Left cardiac atrium (tissue), 4 donors: ENCODE measurements at regions not wholly inside any gene's neighbourhood (a gene's known extent, or its start where the extent isn't known, plus 50 kb on each side); places are given as distances from the start of the nearest gene placed in this dataset.
A peak's percentile ranks its signal among the peaks of the same experiment; 100 is the strongest.

Experiments
- ATAC-seq, 2 donors: fragments of 200-7000 bp; cut with Tn5 transposase; one replicate each; pipeline ENCODE4 v1.9.1; 2020; ENCODE audit warnings: mild to moderate bottlenecking in 2 of 2, moderate library complexity in 2 of 2
- DNase-seq: peaks from one replicate; pipeline ENCODE4 v3.0.0-alpha.2; 2020
- intact Hi-C, 2 donors: fragments of 100-400 bp; cut with DNase I; formaldehyde crosslinking; loops; one replicate each; pipeline versions ENCODE4 v1.14.1 to v1.15.1; 2022 to 2023
- donor health status: DM: no; HTN: yes; CAD: no.
- donor health status: DM: no; HTN: yes; CAD: no; lungs with severe emphysema.
- donor health status: DM: yes; HTN: yes; CAD: no.
- donor health status: Dilated cardiomyopathy.

DNA sequence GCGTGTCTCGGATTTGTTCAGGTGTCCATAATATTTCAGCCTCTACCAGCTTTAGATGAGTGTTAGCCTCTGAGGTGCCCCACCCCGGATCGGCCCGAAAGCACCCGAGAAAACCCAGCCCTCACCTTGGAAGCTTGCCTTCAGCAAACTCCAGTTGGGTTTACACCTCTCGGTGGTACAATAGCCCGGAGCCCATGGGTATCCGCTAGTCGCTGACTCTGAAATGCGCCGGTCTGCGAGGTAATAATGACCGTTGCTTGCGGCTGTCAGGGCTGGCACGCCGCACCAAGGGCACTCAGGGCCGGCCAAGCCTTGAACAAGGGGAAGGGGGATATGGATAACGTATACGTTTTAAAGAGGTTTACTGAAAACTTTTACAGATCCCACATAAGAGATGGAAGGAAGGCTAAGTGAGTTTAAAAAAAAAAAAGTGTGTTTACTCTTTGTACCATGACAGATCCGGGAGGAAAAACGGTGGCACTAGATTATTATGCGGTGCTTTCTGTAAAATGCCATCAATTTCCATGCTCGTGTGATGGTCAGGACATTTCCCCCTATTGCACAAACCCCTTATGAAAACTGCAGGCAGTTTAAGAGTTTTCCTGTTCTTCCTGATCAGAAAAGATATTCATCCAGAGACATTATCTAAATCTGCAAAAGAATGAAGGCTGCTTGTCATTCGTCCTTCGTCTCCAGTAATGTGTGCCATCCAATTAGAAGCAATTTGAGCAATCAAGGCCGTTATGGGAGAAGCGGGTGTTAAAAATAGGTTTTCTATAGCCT is 124.2 kb downstream of the TMEM161B start:
- intact Hi-C loops = loop anchor here (5.0 to 10.0 kb wide), 2 partner anchors 530 to 538 kb away; no protein-coding TSS in a partner anchor
- no peak for ATAC-seq
- no peak for DNase-seq

DNA sequence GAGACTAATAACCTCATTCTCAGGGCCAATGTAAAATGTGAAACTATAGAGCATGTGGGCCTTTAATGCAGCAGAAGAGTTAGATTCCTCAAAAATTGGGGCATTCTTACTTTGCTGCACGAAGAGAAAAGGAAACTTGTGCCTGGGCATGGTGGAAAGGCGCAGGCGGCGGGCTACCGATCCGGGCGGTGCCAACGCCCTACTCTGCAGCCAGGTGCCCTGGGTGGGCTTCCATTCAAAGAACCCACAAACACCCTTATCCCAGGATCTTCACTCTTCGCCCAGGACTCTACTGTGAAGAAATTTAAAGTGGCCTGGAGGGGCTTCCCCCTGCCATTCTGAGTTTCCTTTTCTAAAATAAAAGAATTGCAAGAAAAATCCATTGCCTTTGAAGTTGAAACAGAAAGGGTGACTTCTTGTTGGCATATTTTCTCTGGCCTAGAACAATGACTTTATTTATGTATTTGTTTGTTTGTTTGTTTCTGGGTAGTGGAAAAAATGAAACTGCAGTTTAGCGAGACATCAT is 124.9 kb downstream of the TMEM161B start:
- intact Hi-C loops = loop anchor here (5.0 to 10.0 kb wide), 2 partner anchors 531 to 539 kb away; no protein-coding TSS in a partner anchor
- no peak for DNase-seq
- no peak for ATAC-seq

DNA sequence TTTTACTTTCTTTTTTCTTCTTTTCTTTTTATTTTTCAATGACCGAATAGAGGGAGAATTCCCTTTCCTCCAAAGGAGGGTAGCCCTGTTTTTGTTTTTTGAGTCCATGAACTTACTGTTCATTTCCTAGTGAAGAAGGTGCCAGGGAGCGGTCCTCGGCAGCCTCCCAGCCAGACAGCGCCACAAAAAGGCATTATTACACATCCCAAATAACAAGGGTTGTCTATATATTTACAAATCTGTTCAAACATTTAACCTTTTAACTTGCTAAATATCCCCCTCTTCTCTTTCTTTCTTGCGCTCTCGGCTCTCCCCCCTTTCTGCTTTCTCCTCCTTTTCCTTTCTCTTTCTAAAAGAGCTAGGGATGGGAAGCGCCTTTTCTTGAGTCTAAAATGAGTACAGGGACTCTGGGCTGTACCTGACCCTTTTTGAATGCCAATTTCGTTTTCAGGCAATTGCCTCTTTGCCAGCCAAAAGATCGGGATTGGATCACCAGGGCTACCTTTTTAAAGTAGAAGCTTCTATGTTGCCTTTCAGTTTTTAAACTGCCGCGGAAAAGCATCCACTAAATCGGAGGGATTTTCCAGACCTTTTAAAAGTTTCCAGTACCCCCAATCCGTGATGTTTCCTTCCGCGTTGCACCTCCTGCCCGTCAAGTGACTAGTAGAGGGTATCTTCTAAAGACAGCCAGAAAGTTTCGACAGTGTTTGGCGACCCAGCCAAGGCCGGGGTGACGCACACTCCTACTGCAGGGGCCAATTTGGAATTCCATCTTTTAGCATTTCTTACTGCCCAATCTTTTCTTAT is 125.6 kb downstream of the TMEM161B start:
- DNase-seq = peak; percentile 40
- intact Hi-C loops = loop anchor here (5.0 to 10.0 kb wide), 2 partner anchors 532 to 539 kb away; no protein-coding TSS in a partner anchor
- no peak for ATAC-seq

DNA sequence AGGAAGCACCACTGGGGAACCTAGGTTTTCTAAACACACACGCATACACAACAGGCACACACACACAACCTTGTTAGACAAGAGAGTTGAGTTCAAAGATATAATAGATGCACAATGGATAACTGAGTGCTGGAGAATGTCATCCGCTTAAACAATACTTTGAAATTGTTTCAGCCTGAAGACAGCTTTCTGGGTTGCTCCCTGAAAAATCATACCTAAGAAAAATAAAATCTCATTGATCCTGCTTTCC is 126.1 kb downstream of the TMEM161B start:
- ATAC-seq = no peak
- intact Hi-C loops = loop anchor here (5.0 to 10.0 kb wide), 2 partner anchors 532 to 540 kb away; no protein-coding TSS in a partner anchor
- no peak for DNase-seq

DNA sequence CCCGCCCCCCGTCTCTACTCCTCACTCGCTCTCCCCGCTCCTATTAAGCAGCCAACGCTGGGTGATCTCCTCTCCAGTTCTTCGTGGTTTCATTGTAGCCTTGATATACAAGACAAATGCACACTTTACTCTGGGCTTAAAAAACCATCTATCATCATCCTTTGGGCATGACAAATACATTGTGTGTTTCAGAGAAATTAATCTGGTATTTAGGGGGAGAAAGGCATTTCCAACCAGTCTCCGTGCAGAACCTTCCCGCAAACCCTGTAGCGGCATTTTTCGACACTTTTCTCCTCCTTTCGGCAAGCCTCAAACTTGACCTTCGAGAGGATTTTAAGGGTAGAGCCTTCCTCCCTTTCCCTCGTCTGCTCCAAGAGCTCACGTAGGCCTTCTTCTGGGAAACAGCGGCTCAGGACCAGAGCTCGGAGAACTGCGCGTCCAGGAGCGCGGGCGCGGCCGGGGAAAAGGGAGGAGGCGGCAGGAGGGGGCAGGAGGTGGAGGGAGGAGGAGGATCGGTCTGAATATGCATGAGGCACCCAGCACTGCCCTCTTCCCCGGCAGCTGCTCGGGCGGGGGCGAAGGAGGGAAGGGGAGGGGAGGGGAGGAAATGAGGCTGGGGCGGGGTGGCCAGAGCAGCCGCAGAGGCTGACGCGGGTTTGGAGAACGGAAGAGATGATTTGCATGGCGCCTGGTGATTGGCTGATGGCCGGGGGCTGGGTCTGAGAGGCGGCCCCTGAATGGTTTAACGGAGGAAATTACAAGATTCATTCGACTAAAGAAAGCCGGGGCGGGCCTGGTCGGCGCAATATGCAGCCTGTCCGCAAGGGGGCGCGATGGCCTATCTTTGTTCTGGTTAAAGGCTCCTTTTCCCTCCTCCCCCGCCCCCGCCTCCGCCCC is 127.5 kb downstream of the TMEM161B start:
- intact Hi-C loops = loop anchor here (5.0 to 10.0 kb wide), 2 partner anchors 534 to 541 kb away; no protein-coding TSS in a partner anchor
- ATAC-seq (peak; percentile 97 to 99), DNase-seq (peak; percentile 95)

DNA sequence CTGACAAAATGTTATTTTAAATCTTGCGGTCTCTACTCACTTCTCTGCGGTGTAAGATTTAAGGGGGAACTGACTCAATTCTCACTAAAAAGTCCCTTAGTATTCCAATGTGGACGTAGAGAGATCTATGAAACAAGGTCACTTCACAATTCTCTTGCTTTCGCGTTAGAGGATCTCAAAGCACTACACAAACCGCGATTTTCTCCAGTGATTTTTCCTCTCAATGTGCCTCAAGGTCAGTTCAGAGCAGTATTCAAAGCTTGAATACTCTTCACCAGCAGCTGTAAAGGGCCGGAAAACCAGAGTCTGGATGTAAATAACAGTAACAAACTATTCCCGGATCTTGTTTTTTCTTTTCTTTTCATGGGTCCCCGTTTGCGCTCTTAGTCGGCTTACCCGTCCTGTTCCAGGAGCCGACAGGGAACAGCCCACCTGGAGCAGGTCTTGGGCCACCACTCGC is 128.2 kb downstream of the TMEM161B start:
- intact Hi-C loops = loop anchor here (5.0 to 10.0 kb wide), 2 partner anchors 534 to 542 kb away; no protein-coding TSS in a partner anchor
- no peak for ATAC-seq
- DNase-seq = no peak

DNA sequence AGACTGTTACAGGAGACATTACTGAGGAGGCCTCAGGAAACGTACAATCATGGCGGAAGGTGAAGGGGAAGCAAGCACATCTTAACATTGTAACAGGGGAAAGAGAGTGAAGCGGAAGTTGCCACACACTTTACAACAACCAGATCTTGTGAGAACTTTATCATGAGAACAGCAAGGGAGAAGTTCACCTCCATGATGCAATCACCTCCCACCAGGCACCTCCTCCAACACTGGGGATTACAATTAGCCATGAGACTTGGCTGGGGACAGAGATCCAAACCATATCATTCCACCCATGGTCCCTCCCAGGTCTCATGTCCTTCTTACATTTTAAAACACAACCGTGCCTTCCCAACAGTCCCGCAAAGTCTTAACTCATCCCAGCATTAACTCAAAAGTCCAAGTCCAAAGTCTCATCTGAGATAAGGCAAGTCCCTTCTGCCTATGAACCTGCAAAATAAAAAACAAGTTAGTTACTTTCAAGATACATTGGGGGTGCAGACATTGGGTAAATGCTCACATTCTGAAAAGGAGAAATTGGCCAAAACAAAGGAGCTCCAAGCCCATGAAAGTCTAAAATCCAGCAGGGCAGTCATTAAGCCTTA is 138.3 kb downstream of the TMEM161B start:
- intact Hi-C loops = loop anchor here in 1 of 2 donors (10.0 kb wide), 1 partner anchor 346 kb away; no protein-coding TSS in a partner anchor
- ATAC-seq (no peak), DNase-seq (no peak)

DNA sequence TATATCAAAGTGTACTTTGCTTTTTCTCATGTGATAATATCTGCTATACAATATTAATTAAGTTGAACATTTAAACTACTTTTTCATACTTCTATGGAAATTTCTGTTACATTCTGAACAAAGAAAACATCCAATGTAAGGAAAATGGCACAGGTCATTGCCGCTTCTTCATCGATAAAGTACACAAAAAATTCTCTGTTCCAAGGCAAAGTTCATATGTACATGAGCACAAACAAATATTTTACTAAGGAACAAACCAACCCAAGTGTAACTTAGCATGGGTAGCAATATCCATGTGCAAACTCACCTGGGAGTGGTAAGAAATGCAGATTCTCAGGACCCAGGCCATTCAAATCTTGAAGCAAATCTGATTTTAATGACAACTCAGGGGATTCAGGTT is 139.8 kb downstream of the TMEM161B start:
- DNase-seq (no peak), ATAC-seq (no peak)
- intact Hi-C loops = no loop called here

DNA sequence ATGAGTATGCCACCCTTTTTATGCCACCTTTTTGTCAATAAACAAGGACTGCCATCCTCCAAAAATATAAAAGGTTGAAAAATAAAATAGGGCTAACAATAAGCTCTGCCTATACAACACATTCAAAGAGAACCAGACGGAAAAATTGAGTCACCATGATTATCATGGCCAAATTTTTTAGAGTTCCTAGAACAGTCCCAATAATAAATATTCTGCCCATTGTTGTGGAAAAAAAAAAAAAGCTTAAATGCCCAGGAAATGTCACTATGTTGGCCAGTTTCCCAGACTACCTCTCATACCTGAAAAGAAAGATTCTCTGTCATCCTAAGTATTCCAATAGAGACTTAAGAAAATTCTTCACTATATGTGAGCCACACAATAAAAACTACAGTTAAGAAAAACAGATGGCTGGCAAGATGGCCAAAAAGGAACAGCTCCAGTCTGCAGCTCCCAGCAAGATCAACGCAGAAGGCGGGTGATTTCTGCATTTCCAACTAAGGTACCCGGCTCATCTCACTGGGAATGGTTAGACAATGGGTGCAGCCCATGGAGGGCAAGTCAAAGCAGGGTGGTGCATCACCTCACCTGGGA is 149.0 kb downstream of the TMEM161B start:
- no peak for ATAC-seq
- intact Hi-C loops = no loop called here
- no peak for DNase-seq

DNA sequence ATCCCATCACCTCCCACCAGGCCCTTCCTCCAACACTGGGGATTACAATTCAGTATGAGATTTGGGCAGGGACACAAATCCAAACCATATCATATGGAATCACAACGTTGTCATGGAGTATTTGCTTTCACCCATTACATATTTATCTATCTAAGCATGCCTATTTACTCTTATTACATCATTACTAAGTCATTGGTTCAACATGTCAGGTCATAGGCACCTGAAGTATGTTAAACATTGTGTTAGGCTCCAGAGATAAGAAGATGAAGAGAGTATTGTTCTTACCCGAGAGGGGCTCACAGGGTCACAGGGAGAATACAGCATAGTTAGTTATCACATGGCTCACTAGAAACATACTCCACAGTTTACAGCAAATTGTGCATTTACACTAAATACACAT is 150.5 kb downstream of the TMEM161B start:
- no peak for DNase-seq
- intact Hi-C loops = no loop called here

DNA sequence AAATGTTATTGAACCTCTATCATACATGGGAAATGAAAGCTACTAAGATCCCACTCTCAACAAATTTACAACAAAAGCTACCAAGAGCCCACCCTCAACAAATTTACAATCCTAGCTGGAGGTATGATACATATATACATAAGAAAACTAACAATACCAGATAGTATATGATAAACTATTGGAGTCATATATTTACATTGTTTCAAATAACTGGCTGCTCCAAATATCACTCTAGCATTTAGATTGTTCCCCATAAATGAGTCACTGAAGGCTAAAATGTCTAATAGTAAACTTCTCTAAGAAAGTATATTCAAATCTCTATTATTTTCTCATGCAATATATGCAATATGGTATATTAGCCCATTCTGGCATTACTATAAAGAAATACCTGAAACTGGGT is 151.1 kb downstream of the TMEM161B start:
- intact Hi-C loops = no loop called here

More for the DNA sequence above, 150.5 kb downstream of the TMEM161B start:
- ATAC-seq = no peak

DNA sequence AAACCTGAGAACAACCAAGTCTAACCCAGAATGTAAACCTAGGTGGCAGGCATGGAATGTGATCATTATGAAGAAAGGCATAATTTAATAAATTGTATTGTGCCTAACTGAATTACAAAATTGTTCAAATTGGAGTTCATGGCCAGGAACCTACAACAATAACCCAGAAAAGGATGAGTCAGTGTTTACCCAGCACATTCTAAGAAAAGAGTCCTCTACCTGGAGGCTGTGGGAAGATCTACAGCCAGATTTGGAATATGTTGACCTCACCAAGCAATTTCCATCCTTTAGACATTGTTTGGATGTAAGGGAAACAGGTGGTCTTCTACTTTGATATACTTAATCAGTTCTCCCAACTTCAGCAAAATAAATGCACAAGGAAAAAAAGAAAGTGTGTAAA is 152.2 kb downstream of the TMEM161B start:
- intact Hi-C loops = no loop called here
- no peak for ATAC-seq
- DNase-seq = no peak

More for the DNA sequence above, 151.1 kb downstream of the TMEM161B start:
- no peak for DNase-seq
- no peak for ATAC-seq

DNA sequence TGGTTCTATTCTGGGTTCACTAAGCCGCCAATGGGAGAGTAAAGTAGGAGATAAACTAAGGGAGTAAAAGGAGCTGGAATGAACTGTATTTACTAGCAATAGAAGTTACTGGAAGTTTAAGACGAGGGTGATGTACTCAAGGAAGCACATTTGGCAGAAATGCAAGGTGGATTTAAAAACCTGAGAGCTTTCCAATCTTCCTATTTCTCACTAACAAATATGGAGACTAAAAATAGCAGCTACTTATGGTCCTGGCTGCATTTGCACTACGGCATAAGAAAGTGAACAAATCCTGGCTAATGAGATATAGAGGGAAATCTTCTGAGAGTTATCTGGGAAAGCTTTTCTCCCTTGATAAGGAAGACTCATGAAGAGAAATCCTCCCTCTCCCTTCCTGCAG is 153.4 kb downstream of the TMEM161B start:
- DNase-seq = no peak
- intact Hi-C loops = no loop called here
- ATAC-seq = no peak

DNA sequence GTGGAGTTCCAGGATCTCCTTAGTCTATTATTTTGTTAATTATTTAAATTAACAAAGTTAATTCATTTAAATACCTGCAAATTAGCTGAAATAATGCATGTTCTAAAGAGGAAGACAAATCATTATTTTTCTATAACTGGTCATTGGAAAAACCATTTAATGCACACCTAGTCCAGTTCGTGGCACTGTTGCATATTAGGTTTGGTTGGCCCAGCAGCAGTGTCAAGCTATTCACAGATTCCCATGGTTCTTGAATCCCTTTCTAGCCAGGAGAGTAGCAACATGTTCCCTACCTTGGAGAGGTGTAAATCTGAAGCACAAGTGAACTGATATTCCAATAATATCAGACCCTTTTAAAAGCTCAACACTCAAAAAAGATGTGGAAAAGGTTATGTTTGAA is 155.2 kb downstream of the TMEM161B start:
- ATAC-seq = no peak
- intact Hi-C loops = no loop called here

DNA sequence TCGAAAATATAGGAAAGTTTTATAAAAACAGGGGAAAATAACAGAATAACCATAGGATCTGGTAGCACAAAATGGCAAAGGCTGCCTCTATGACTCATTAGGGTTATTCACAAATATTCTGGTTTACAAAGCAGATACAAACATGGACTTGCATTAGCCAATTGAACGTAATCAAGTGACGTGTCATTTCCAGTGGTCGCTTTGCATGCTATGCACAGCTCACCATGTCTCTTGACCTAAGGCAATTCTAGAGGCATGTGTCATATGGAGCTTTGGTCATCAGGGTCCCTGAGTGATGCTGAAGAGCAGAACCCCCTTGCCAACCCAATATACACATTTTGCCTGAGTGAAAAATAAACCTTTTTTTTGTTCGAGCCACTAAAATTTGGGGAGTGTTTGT is 158.8 kb downstream of the TMEM161B start:
- DNase-seq (no peak), ATAC-seq (no peak)
- intact Hi-C loops = no loop called here

More for the DNA sequence above, 155.2 kb downstream of the TMEM161B start:
- no peak for DNase-seq

DNA sequence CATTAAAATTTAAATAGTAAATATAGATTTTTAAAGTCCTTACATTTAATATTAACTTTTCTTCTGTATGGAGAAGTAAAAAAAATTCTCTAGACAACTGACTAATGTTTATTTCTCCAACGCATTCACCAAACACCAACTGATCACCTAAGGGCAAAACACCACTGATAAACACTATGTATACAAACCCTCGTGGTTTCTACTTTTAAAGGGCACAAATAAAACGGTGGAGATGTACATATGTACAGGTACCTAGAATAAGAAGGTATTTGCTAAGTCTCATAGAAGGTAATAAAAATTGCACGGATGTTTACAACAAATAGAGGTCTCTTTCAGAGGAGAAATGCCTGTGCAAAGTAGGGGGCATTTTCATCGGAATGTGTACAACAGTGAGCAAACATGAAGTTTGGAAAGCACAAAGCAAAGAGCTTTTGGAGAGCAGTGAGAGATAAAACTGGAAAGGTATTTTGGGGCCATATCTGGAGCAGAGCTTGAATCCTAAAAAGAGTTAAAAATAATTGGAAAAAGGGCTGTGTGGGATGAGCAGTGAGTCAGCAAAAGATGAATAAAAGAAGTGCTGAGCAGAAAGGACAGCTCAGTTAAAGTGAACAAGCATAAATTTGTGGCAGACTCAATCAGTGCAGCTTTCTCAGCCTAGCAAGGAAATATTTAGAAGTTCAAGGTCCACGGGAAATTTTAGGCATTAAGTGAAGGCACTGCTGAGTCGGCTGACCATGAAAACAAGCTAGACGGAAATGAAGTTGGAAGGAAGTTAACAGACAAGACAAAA is 160.0 kb downstream of the TMEM161B start:
- no peak for ATAC-seq
- intact Hi-C loops = no loop called here
- no peak for DNase-seq

DNA sequence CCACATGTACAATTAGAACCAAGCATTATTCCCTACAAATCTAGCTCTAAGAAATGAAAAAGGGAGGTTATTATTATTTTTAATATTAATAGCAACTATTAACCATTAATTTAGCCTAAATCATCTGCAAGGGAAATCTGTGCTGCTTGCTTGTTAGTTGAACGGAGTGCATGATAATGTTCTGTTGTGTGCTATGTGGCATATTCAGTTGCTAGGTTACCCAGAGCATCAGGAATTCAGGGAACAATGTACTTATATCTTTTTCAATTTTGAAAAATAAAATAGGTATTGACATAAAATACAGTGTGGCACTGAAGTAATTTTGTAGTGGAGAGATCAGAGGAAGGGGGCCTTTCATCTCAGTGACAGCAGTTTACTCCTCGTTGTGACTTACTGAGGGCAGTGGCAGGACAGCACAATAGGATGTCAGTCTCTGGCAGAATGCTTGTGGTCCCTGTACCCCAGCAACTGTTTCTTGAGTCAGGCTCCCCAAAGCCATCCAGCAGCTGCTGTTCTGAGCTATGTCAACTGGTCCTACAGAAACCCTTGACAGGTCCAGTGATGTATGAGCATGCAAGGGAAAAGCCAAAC is 173.6 kb downstream of the TMEM161B start:
- intact Hi-C loops = no loop called here

More for the DNA sequence above, 173.6 kb downstream of the TMEM161B start:
- DNase-seq = no peak
- no peak for ATAC-seq
